ENCODE measurements at regions not wholly inside any gene's neighbourhood (a gene's known extent, or its start where the extent isn't known, plus 50 kb on each side); places are given as distances from the start of the nearest gene placed in this dataset.

- TF ChIP-seq MXI1 (conservative IDR thresholded peaks at IDR 0.05; ENCODE audit: poor library complexity, severe bottlenecking) (no peak), SMC3 (conservative IDR thresholded peaks at IDR 0.05; ENCODE audit: poor library complexity) (no peak), TAF1 (IDR thresholded peaks at IDR 0.05; ENCODE audit: low read depth) (no peak), POLR2AphosphoS5 (IDR thresholded peaks at IDR 0.05) (no peak), RAD21 (conservative IDR thresholded peaks at IDR 0.05) (no peak), EZH2 (IDR thresholded peaks at IDR 0.05; ENCODE audit: borderline replicate concordance, insufficient read depth, low read length, poor library complexity, severe bottlenecking) (no peak), EP300 (conservative IDR thresholded peaks at IDR 0.05; ENCODE audit: poor library complexity, severe bottlenecking) (no peak), REST (IDR thresholded peaks at IDR 0.05; ENCODE audit: borderline replicate concordance) (no peak)
- TF ChIP-seq, protein P1, sequence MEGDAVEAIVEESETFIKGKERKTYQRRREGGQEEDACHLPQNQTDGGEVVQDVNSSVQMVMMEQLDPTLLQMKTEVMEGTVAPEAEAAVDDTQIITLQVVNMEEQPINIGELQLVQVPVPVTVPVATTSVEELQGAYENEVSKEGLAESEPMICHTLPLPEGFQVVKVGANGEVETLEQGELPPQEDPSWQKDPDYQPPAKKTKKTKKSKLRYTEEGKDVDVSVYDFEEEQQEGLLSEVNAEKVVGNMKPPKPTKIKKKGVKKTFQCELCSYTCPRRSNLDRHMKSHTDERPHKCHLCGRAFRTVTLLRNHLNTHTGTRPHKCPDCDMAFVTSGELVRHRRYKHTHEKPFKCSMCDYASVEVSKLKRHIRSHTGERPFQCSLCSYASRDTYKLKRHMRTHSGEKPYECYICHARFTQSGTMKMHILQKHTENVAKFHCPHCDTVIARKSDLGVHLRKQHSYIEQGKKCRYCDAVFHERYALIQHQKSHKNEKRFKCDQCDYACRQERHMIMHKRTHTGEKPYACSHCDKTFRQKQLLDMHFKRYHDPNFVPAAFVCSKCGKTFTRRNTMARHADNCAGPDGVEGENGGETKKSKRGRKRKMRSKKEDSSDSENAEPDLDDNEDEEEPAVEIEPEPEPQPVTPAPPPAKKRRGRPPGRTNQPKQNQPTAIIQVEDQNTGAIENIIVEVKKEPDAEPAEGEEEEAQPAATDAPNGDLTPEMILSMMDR (IDR thresholded peaks at IDR 0.05; ENCODE audit: poor library complexity, severe bottlenecking) = no peak
- H2AFZ ChIP-seq (ENCODE audit: low read depth, low read length) = no peak overlapping the region
- no peak overlapping the region for H3K27ac ChIP-seq (ENCODE audit: low read length)
- no peaks in the 10 kb centered on the region for H4K20me1 ChIP-seq (ENCODE audit: insufficient read depth)
- no peaks in the 10 kb centered on the region for H3K9me2 ChIP-seq (ENCODE audit: insufficient read depth, low read length)
- no peaks in the 10 kb centered on the region for H3K9me3 ChIP-seq (ENCODE audit: low read length)
- H3F3A ChIP-seq (ENCODE audit: insufficient read depth, low read length, poor library complexity, severe bottlenecking) = no peaks in the 10 kb centered on the region
- no peaks in the 10 kb centered on the region for H3K27me3 ChIP-seq (ENCODE audit: insufficient read depth, low read depth, low read length)
- H3K4me2 ChIP-seq (ENCODE audit: low read length) = no peak overlapping the region
- no peak overlapping the region for H3K4me3 ChIP-seq (ENCODE audit: low read length)
- H3K9ac ChIP-seq (ENCODE audit: low read length) = no peak overlapping the region
- H3K79me2 ChIP-seq (replicated peaks; ENCODE audit: insufficient read depth, low read length) = no peaks in the 10 kb centered on the region
- H3K36me3 ChIP-seq (ENCODE audit: insufficient read depth, low read length) = no peaks in the 10 kb centered on the region
Measured at GRCh38 chr14:87076146-87076545, 916.8 kb downstream of the GALC start.

DNA sequence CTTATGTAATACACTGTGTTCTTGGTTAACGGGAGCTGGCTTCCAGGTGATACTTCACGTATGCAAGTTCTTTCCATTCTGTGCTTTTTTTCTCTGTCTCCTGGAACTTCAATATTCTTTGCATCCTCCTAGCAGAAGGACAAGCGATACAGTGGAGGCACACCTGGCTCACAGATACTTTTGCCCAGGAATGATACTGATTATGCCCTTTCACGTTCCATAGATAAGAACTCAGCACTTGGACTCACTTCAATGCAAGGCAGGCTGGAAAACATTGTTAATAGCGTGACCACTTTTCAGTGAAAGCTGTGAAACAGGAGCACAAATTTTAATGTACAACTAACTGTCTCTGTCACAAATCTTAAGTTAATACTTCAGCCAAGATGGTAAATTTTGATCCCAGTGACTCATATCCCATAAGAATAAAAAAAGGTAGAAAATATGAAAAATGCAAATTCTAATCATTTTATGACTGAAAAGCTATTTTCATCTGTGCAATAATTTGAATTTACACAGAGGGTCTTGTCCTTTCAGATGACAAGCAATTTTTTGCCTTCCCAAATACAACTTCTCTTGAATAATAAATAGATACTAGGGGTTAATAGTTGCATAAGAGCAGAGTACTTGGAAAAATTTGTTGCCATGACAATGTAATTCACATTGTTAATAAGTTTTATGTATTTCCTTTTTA lies 919.0 kb downstream of the GALC start:
- no peak overlapping the region for H3K9ac ChIP-seq (ENCODE audit: low read length)
- no peak overlapping the region for H2AFZ ChIP-seq (ENCODE audit: low read depth, low read length)
- TF ChIP-seq TAF1 (IDR thresholded peaks at IDR 0.05; ENCODE audit: low read depth) (no peak), POLR2AphosphoS5 (IDR thresholded peaks at IDR 0.05) (no peak), REST (IDR thresholded peaks at IDR 0.05; ENCODE audit: borderline replicate concordance) (no peak), EZH2 (IDR thresholded peaks at IDR 0.05; ENCODE audit: borderline replicate concordance, insufficient read depth, low read length, poor library complexity, severe bottlenecking) (no peak), EP300 (conservative IDR thresholded peaks at IDR 0.05; ENCODE audit: poor library complexity, severe bottlenecking) (no peak), MXI1 (conservative IDR thresholded peaks at IDR 0.05; ENCODE audit: poor library complexity, severe bottlenecking) (no peak), SMC3 (conservative IDR thresholded peaks at IDR 0.05; ENCODE audit: poor library complexity) (no peak), RAD21 (conservative IDR thresholded peaks at IDR 0.05) (no peak)
- TF ChIP-seq, protein P1 (IDR thresholded peaks at IDR 0.05; ENCODE audit: poor library complexity, severe bottlenecking) = no peak
- no peak overlapping the region for H3K4me3 ChIP-seq (ENCODE audit: low read length)
- H3K27me3 ChIP-seq (ENCODE audit: insufficient read depth, low read depth, low read length) = no peaks in the 10 kb centered on the region
- no peak overlapping the region for H3K4me2 ChIP-seq (ENCODE audit: low read length)
- no peaks in the 10 kb centered on the region for H3K9me2 ChIP-seq (ENCODE audit: insufficient read depth, low read length)
- H4K20me1 ChIP-seq (ENCODE audit: insufficient read depth) = no peaks in the 10 kb centered on the region
- H3K27ac ChIP-seq (ENCODE audit: low read length) = no peak overlapping the region
- H3K9me3 ChIP-seq (ENCODE audit: low read length) = no peaks in the 10 kb centered on the region
- no peaks in the 10 kb centered on the region for H3K36me3 ChIP-seq (ENCODE audit: insufficient read depth, low read length)
- H3F3A ChIP-seq (ENCODE audit: insufficient read depth, low read length, poor library complexity, severe bottlenecking) = no peaks in the 10 kb centered on the region
- H3K79me2 ChIP-seq (replicated peaks; ENCODE audit: insufficient read depth, low read length) = no peaks in the 10 kb centered on the region
